ENCODE measurements at regions not wholly inside any gene's neighbourhood (a gene's known extent, or its start where the extent isn't known, plus 50 kb on each side); places are given as distances from the start of the nearest gene placed in this dataset.
"Not testable (repeated sequence)": the region's sequence is repeated elsewhere in the genome, so short reads cannot be mapped to it uniquely, and the experiment has no call there.

DNA sequence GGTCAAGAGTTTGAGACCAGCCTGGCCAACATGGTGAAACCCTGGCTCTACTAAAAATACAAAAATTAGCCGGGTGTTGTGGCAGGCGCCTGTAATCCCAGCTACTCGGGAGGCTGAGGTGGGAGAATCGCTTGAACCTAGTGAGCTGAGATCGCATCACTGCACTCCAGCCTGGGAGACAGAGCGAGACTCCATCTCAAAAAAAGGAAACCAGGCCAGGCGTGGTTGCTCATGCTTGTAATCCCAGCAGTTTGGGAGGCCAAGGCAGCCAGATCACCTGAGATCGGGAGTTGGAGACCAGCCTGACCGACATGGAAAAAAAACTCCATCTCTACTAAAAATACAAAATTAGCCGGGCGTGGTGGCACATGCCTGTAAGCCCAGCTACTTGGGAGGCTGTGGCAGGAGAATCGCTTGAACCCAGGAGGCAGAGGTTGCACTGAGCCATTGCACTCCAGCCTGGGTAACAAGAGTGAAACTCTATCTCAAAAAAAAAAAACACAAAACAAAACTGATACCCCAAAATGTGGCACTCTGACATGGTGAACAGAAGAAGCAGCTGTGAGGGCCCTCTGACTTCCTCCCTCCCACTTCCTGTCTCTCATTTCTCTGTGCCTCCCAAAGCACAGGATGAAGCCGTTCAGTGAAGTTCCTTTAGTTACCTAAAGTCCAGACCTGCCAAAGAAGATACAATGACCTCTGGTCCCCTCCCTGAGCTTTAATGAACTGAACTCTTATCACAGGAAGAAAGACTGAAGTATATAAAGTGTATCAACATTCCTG lies 93.2 kb upstream of the GRIN2A start:
- DNase-seq = not testable (repeated sequence)

- DNase-seq = no peak
Measured at GRCh38 chr16:10277597-10277996, 95.4 kb upstream of the GRIN2A start.

DNA sequence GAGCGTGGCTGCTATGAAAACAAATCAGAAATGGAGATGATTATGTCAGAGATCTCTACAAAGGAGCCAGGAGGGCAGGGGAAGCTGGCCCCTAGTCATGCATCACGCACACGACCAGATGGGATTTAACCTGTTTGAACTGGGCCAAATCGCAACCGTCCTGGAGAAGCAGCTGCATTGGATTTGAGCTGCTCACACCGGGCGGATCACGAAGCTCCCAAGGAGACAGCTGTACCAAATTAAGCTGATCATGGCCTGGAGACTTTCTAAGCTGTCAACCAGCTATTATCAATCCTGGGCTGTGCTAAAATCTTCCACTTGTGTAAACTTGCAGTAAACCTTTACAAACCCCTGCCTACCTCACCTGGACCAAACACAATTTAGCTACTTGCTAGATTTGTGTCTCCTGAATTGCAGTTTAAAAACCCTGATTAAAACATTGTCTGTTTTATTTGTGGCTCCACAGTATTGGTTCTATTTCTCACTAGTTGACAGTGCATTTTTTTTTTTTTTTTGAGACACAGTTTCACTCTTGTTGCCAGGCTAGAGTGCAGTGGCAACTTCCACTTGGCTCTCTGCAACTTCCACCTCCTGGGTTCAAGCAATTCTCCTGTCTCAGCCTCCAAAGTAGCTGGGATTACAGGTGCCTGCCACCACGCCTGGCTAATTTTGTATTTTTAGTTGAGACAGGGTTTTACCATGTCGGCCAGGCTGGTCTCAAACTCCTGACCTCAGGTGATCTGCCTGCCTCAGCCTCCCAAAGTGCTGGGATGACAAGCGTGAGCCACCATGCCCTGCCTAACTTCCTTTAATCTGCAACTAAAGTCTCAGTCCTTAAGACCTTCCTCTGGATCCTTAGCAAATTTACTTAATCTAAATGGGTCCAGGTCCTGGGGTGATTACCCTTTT lies 98.3 kb upstream of the GRIN2A start:
- DNase-seq = no peak

GRCh38 chr16:10282367-10282766 lies 100.1 kb upstream of the GRIN2A start:
- DNase-seq = no peak

DNA sequence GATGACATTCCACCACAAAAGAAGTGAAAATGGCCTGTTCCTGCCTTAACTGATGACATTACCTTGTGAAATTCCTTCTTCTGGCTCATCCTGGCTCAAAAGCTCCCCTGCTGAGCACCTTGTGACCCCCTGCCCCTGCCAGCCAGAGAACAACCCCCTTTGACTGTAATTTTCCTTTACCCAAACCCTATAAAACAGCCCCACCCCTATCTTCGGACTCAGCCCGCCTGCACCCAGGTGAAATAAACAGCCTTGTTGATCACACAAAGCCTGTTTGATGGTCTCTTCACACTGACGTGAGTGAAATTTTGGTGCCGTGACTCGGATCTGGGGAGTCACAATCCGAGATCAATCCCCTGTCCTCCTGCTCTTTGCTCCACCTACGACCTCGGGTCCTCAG lies 101.0 kb upstream of the GRIN2A start:
- DNase-seq = not testable (repeated sequence)

DNA sequence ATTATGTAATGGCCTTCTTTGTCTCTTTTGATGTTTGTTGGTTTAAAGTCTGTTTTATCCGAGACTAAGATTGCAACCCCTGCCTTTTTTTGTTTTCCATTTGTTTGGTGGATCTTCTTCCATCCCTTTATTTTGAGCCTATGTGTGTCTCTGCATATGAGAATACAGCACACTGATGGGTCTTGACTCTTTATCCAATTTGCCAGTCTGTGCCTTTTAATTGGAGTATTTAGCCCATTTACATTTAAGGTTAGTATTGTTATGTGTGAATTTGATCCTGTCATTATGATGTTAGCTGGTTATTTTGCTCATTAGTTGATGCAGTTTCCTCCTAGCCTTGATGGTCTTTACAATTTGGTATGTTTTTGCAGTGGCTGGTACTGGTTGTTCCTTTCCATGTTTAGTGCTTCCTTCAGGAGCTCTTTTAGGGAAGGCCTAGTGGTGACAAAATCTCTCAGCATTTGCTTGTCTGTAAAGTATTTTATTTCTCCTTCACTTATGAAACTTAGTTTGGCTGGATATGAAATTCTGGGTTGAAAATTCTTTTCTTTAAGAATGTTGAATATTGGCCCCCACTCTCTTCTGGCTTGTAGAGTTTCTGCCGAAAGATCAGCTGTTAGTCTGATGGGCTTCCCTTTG lies 95.3 kb upstream of the ATF7IP2 start:
- not testable (repeated sequence) for DNase-seq

DNA sequence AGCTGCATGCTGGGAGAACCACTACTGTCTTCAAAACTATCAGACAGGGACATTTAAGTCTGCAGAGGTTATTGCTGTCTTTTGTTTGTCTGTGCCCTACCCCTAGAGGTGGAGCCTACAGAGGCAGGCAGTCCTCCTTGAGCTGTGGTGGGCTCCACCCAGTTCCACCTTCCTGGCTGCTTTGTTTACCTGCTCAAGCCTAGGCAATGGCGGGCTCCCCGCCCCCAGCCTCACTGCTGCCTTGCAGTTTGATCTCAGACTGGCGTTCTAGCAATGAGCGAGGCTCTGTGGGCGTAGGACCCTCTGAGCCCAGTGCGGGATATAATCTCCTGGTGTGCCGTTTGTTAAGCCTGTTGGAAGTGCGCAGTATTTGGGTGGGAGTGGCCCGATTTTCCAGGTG lies 93.7 kb upstream of the ATF7IP2 start:
- not testable (repeated sequence) for DNase-seq

- not testable (repeated sequence) for DNase-seq
Measured at GRCh38 chr16:10292976-10293375, 92.9 kb upstream of the ATF7IP2 start.

GRCh38 chr16:10294153-10294552 lies 91.7 kb upstream of the ATF7IP2 start:
- not testable (repeated sequence) for DNase-seq

GRCh38 chr16:10296956-10297340 lies 88.9 kb upstream of the ATF7IP2 start:
- DNase-seq = no peak

- DNase-seq = no peak
Measured at GRCh38 chr16:10297341-10298006, 88.4 kb upstream of the ATF7IP2 start.

- DNase-seq = no peak
Measured at GRCh38 chr16:10300905-10301304, 85.0 kb upstream of the ATF7IP2 start.

GRCh38 chr16:10301547-10301946 lies 84.3 kb upstream of the ATF7IP2 start:
- not testable (repeated sequence) for DNase-seq

DNA sequence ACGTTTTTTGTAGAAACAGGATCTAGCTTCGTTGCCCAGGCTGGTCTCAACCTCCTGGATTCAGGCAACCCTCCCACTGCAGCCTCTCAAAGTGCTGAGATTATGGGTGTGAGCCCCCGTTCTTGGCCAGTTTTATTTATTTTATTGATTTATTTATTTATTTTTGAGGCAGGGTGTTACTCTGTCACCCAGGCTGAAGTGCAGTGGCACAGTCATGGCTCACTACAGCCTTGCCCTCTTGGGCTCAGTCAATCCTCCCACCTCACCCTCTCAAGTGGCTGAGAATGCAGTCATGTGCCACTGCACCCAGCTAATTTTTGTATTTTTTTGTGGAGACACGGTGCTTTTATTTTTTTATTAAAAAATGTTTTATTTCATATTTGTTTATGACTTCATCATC lies 79.9 kb upstream of the ATF7IP2 start:
- DNase-seq = no peak

GRCh38 chr16:10308305-10309193 lies 77.3 kb upstream of the ATF7IP2 start:
- no peak for DNase-seq

- no peak for DNase-seq
Measured at GRCh38 chr16:10309271-10309932, 76.5 kb upstream of the ATF7IP2 start.

DNA sequence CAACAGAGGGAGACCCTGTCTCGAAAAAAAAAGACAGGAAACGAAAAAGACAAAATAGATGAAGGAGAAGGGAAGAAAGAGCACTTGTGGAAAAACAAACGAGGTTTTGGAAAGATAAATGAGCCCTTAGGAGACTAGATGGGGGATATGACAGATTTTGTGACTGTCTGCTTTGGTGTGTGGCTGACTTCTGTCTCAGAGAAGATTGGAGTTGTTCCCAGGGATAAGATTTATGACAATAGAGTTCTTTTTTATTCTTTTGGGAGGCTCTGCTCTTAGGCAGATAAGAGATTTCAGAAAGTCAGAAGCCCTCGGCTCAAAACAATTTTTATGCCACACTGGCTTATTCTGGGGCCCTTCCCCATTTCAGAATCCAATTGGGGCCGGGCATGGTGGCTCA lies 73.9 kb upstream of the ATF7IP2 start:
- DNase-seq = no peak

DNA sequence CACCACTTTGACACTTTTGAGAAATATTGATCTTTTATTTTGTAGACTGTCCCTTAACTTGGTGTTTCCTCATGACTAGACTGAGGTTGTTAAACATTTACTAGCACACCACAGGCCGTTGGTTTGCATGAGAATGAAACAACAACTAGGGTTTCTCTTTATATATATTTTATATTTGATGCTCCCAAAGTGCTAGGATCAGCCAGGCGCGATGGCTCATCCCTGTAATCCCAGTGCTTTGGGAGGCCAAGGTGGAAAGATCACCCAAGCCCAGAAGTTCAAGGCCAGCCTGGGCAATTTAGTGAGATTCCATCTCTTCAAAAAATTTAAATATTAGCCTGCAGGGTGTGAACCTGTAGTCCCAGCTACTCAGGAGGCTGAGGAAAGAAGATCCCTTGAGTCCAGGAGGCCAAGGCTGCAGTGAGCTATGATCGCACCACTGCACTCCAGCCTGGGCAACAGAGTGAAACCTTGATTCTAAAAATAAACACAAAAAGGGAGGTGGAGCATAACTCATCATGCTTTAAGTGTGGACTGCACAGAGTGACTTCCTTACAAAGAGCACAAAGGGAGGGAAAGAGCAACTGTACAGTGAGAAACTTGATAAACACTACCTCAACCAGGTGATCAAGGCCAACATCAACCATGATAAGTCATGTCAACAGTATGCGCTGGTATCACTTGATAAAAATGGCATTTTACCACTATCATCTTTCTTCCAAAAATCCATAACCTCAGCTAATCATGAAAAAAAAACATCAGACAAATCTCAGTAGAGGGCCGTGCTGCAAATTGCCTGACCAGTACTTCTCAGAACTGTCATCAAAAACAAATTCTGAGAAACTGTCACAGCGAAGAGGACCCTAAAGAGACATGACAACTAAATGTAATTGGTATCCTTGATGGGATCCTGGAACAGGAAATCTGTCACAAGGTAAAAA lies 72.8 kb upstream of the ATF7IP2 start:
- no peak for DNase-seq

DNA sequence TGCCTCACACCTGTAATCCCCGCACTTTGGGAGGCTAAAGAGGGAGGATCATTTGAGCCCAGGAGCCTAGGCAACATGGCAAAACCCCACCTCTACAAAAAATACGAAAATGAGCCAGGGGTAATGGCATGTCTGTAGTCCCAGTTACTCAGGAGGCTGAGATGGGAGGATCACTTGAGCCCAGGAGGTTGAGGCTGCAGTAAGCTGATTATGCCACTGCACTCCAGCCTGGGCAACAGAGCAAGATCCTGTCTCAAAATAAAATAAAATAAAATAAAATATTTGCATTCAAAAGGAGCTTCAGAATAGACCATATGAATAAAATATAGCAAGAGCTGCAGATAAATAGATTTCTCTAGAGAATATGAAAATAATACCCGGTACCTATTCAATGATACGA lies 71.5 kb upstream of the ATF7IP2 start:
- DNase-seq = no peak

- DNase-seq = no peak
Measured at GRCh38 chr16:10314811-10315210, 71.0 kb upstream of the ATF7IP2 start.
